ENCODE measurements at regions not wholly inside any gene's neighbourhood (a gene's known extent, or its start where the extent isn't known, plus 50 kb on each side); places are given as distances from the start of the nearest gene placed in this dataset.
"Not testable (repeated sequence)": the region's sequence is repeated elsewhere in the genome, so short reads cannot be mapped to it uniquely, and the experiment has no call there.

DNA sequence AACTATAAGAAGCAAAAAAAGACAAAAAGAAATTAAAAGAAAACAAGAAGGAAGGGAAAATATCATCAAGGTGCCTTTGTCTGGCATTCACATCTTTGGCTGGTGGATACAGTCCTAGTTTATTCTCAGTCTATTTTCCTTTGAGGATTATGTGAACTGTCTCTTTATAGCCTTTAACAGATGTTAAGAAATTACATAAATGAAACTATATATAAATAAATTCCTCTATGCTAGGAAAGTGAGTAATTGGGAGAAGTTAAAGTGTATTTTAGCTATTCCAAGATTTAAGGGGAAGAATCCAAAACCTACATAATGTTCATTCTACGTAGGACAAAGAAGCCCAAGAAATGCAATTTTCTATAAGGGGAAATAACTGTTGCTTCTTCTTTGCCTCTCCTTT is 316.3 kb downstream of the ADAMTS20 start:
- intact Hi-C loops (cut with micrococcal nuclease) = no loop called here
- H3K4me1 Mint-ChIP-seq = no peaks in the 10 kb centered on the region
- H3K4me3 Mint-ChIP-seq = no peak overlapping the region

GRCh38 chr12:43233861-43234260 is 318.1 kb downstream of the ADAMTS20 start:
- no peak for ATAC-seq
- no peak for DNase-seq

More for the DNA sequence above, 316.3 kb downstream of the ADAMTS20 start:
- Histone ChIP-seq H3K4me3 (ENCODE audit: low read length) (no peak overlapping the region), H3K4me1 (ENCODE audit: control insufficient read depth in 2 of 2, insufficient read depth in 2 of 2, low read length in 2 of 2) (no peaks in the 10 kb centered on the region), H3K36me3 (ENCODE audit: control insufficient read depth in 2 of 3, insufficient read depth in 3 of 3, low read length in 3 of 3) (no peaks in the 10 kb centered on the region), H3K27me3 (ENCODE audit: control insufficient read depth in 2 of 2, insufficient read depth in 2 of 2, low read length in 2 of 2) (no peaks in the 10 kb centered on the region), H3K27ac (ENCODE audit: low read depth, low read length) (no peak overlapping the region), H3K9me3 (ENCODE audit: control insufficient read depth in 2 of 3, low read length in 3 of 3) (no peaks in the 10 kb centered on the region)
- Mint-ChIP-seq H3K27ac (no peak overlapping the region), H3K36me3 (no peaks in the 10 kb centered on the region), H3K27me3 (no peaks in the 10 kb centered on the region), H3K9me3 (peaks cover 0 to 17% (median 4%) of the 10 kb centered on the region in 11 donors)
- ChIA-PET POLR2A (no interaction called here), CTCF (no interaction called here)
- DNase-seq (no peak), ATAC-seq (no peak)

DNA sequence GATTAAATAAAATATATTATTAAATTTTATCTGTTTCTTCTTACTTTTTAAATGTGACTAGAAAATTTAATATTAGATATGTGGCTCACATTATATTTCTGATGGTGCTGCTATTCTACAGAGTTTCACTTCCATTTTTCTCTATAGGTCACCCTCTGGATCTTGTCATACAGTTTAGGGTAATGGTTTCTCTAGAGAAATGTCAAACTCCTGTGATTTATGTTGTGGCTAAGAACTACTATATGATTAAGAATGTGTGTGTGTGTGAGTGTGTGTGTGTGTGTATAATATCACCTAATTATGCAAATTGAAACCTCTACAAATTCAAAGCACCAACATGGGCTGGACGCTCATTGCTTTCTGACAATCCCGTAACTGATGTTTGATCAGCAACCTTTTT is 325.9 kb downstream of the ADAMTS20 start:
- ChIA-PET POLR2A (no interaction called here), CTCF (no interaction called here)
- ATAC-seq = no peak
- Mint-ChIP-seq H3K9me3 (peaks cover 0 to 18% (median 5%) of the 10 kb centered on the region in 11 donors), H3K27me3 (peaks cover 0 to 4% (median 0%) of the 10 kb centered on the region in 5 donors), H3K4me1 (peaks cover 0 to 1% (median 0%) of the 10 kb centered on the region in 7 donors), H3K36me3 (no peaks in the 10 kb centered on the region), H3K4me3 (no peak overlapping the region), H3K27ac (no peak overlapping the region)
- H3K9me3 ChIP-seq (ENCODE audit: control insufficient read depth in 2 of 3, low read length in 3 of 3) = no peaks in the 10 kb centered on the region
- H3K4me3 ChIP-seq (ENCODE audit: low read length) = no peak overlapping the region
- H3K27ac ChIP-seq (ENCODE audit: low read depth, low read length) = no peak overlapping the region
- H3K4me1 ChIP-seq (ENCODE audit: control insufficient read depth in 2 of 2, insufficient read depth in 2 of 2, low read length in 2 of 2) = no peaks in the 10 kb centered on the region
- DNase-seq = no peak
- intact Hi-C loops (cut with micrococcal nuclease) = no loop called here
- H3K36me3 ChIP-seq (ENCODE audit: control insufficient read depth in 2 of 3, insufficient read depth in 3 of 3, low read length in 3 of 3) = no peaks in the 10 kb centered on the region
- H3K27me3 ChIP-seq (ENCODE audit: control insufficient read depth in 2 of 2, insufficient read depth in 2 of 2, low read length in 2 of 2) = no peaks in the 10 kb centered on the region

More at GRCh38 chr12:43233861-43234260, 318.1 kb downstream of the ADAMTS20 start:
- Histone ChIP-seq H3K27ac (ENCODE audit: low read depth, low read length) (no peak overlapping the region), H3K4me1 (ENCODE audit: control insufficient read depth in 2 of 2, insufficient read depth in 2 of 2, low read length in 2 of 2) (no peaks in the 10 kb centered on the region), H3K36me3 (ENCODE audit: control insufficient read depth in 2 of 3, insufficient read depth in 3 of 3, low read length in 3 of 3) (no peaks in the 10 kb centered on the region), H3K27me3 (ENCODE audit: control insufficient read depth in 2 of 2, insufficient read depth in 2 of 2, low read length in 2 of 2) (no peaks in the 10 kb centered on the region), H3K4me3 (ENCODE audit: low read length) (no peak overlapping the region), H3K9me3 (ENCODE audit: control insufficient read depth in 2 of 3, low read length in 3 of 3) (no peaks in the 10 kb centered on the region)
- intact Hi-C loops (cut with micrococcal nuclease) = no loop called here
- CTCF ChIA-PET = no interaction called here
- no peak overlapping the region for H3K4me3 Mint-ChIP-seq
- POLR2A ChIA-PET = no interaction called here
- H3K9me3 Mint-ChIP-seq = peaks cover 0 to 11% (median 5%) of the 10 kb centered on the region in 11 donors
- H3K36me3 Mint-ChIP-seq = no peaks in the 10 kb centered on the region
- H3K4me1 Mint-ChIP-seq = no peaks in the 10 kb centered on the region
- H3K27ac Mint-ChIP-seq = no peak overlapping the region
- H3K27me3 Mint-ChIP-seq = no peaks in the 10 kb centered on the region

- H3K4me3 ChIP-seq (ENCODE audit: low read length); DNase-seq; H3K4me1 ChIP-seq (ENCODE audit: control insufficient read depth in 2 of 2, insufficient read depth in 2 of 2, low read length in 2 of 2); H3K4me1 Mint-ChIP-seq; H3K9me3 ChIP-seq (ENCODE audit: control insufficient read depth in 2 of 3, low read length in 3 of 3); ATAC-seq; intact Hi-C loops (cut with micrococcal nuclease); CTCF ChIA-PET; POLR2A ChIA-PET; H3K36me3 Mint-ChIP-seq; H3K27ac Mint-ChIP-seq; H3K36me3 ChIP-seq (ENCODE audit: control insufficient read depth in 2 of 3, insufficient read depth in 3 of 3, low read length in 3 of 3); H3K27ac ChIP-seq (ENCODE audit: low read depth, low read length); H3K4me3 Mint-ChIP-seq; H3K27me3 Mint-ChIP-seq; H3K27me3 ChIP-seq (ENCODE audit: control insufficient read depth in 2 of 2, insufficient read depth in 2 of 2, low read length in 2 of 2): not testable (repeated sequence)
- peaks cover 0 to 18% (median 5%) of the 10 kb centered on the region in 11 donors for H3K9me3 Mint-ChIP-seq
Observed at GRCh38 chr12:43224190-43224805, 327.7 kb downstream of the ADAMTS20 start.

DNA sequence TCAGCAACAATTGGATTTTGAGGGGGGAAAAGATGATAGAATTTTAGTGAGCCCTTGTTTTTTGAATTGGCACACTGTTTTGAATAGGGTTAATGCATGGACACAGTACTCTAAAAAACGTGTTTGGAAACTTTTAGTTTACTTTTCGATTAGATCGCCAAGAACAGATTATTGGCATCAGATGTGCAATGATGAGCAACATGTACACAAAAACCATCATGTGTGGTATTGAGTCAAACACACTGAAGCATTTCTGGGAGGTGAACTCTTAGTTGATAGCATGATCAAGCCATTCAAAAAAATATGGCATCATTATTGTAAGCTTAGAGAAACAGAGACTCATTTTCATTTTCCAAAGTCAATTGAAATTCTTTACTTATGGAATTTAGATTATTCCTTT is 329.2 kb downstream of the ADAMTS20 start:
- ChIA-PET CTCF (no interaction called here), POLR2A (no interaction called here)
- Mint-ChIP-seq H3K4me1 (peaks cover 0 to 1% (median 0%) of the 10 kb centered on the region in 7 donors), H3K4me3 (no peak overlapping the region), H3K27me3 (peaks cover 0 to 4% (median 0%) of the 10 kb centered on the region in 5 donors), H3K27ac (no peak overlapping the region), H3K36me3 (no peaks in the 10 kb centered on the region), H3K9me3 (peaks cover 0 to 14% (median 5%) of the 10 kb centered on the region in 11 donors)
- H3K27me3 ChIP-seq (ENCODE audit: control insufficient read depth in 2 of 2, insufficient read depth in 2 of 2, low read length in 2 of 2) = no peaks in the 10 kb centered on the region
- no peak overlapping the region for H3K4me3 ChIP-seq (ENCODE audit: low read length)
- no peaks in the 10 kb centered on the region for H3K36me3 ChIP-seq (ENCODE audit: control insufficient read depth in 2 of 3, insufficient read depth in 3 of 3, low read length in 3 of 3)
- intact Hi-C loops (cut with micrococcal nuclease) = no loop called here
- H3K9me3 ChIP-seq (ENCODE audit: control insufficient read depth in 2 of 3, low read length in 3 of 3) = no peaks in the 10 kb centered on the region
- H3K27ac ChIP-seq (ENCODE audit: low read depth, low read length) = no peak overlapping the region
- DNase-seq = no peak
- ATAC-seq = no peak
- no peaks in the 10 kb centered on the region for H3K4me1 ChIP-seq (ENCODE audit: control insufficient read depth in 2 of 2, insufficient read depth in 2 of 2, low read length in 2 of 2)

DNA sequence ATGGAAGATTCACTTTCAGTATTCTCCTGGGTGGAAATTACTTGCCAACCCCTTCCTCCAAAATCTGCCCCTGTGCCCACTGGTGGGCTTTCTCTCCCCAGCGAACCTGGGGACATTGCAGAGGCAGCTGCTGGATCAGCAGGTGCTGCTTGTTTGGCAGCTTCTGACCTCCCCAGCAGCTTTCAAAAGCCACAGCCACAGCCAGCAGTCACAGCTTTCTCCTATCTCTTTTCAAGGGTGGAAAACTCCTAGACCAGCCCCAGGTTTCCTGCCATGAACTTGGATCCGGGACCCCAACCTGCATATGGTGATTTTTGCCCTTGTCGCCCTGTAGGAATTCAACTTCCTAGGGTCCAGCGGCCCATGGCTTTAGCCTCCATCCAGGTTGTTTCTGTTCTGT is 330.8 kb downstream of the ADAMTS20 start:
- no peaks in the 10 kb centered on the region for H3K27me3 Mint-ChIP-seq
- CTCF ChIA-PET = no interaction called here
- no peak overlapping the region for H3K4me3 ChIP-seq (ENCODE audit: low read length)
- H3K27ac Mint-ChIP-seq = no peak overlapping the region
- H3K36me3 ChIP-seq (ENCODE audit: control insufficient read depth in 2 of 3, insufficient read depth in 3 of 3, low read length in 3 of 3) = no peaks in the 10 kb centered on the region
- no peaks in the 10 kb centered on the region for H3K36me3 Mint-ChIP-seq
- no peaks in the 10 kb centered on the region for H3K4me1 ChIP-seq (ENCODE audit: control insufficient read depth in 2 of 2, insufficient read depth in 2 of 2, low read length in 2 of 2)
- no peak overlapping the region for H3K27ac ChIP-seq (ENCODE audit: low read depth, low read length)
- DNase-seq (no peak), ATAC-seq (no peak)
- H3K9me3 Mint-ChIP-seq = peaks cover 0 to 9% (median 0%) of the 10 kb centered on the region in 11 donors
- H3K27me3 ChIP-seq (ENCODE audit: control insufficient read depth in 2 of 2, insufficient read depth in 2 of 2, low read length in 2 of 2) = no peaks in the 10 kb centered on the region
- H3K4me3 Mint-ChIP-seq = no peak overlapping the region
- intact Hi-C loops (cut with micrococcal nuclease) = no loop called here
- POLR2A ChIA-PET = no interaction called here
- H3K9me3 ChIP-seq (ENCODE audit: control insufficient read depth in 2 of 3, low read length in 3 of 3) = no peaks in the 10 kb centered on the region
- H3K4me1 Mint-ChIP-seq = peaks cover 0 to 1% (median 0%) of the 10 kb centered on the region in 7 donors

DNA sequence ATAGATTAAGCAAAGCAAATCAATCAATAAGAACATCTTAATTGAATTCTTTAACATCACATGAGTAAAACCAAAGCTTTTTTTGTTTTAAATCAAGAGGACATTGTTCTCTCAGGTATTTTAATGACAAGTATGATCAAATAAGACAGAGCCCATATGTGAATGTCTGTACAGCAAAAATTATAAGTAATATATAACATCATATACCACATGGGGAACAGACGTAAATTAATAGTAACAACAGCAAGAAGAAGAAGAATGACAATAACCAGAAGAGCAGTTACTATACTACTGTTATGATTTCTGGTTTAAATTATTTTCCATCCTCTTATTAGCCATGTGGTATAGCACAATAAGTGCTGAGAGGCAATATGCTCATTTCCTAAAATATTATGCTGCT is 335.5 kb downstream of the ADAMTS20 start:
- DNase-seq (no peak), ATAC-seq (no peak)
- Mint-ChIP-seq H3K27me3 (no peaks in the 10 kb centered on the region), H3K9me3 (peaks cover 0 to 9% (median 0%) of the 10 kb centered on the region in 11 donors), H3K4me1 (no peaks in the 10 kb centered on the region), H3K27ac (no peak overlapping the region), H3K4me3 (no peak overlapping the region), H3K36me3 (no peaks in the 10 kb centered on the region)
- H3K27ac ChIP-seq (ENCODE audit: low read depth, low read length) = no peak overlapping the region
- H3K4me3 ChIP-seq (ENCODE audit: low read length) = no peak overlapping the region
- H3K36me3 ChIP-seq (ENCODE audit: control insufficient read depth in 2 of 3, insufficient read depth in 3 of 3, low read length in 3 of 3) = no peaks in the 10 kb centered on the region
- H3K27me3 ChIP-seq (ENCODE audit: control insufficient read depth in 2 of 2, insufficient read depth in 2 of 2, low read length in 2 of 2) = no peaks in the 10 kb centered on the region
- CTCF ChIA-PET = no interaction called here
- no peaks in the 10 kb centered on the region for H3K9me3 ChIP-seq (ENCODE audit: control insufficient read depth in 2 of 3, low read length in 3 of 3)
- intact Hi-C loops (cut with micrococcal nuclease) = no loop called here
- no peaks in the 10 kb centered on the region for H3K4me1 ChIP-seq (ENCODE audit: control insufficient read depth in 2 of 2, insufficient read depth in 2 of 2, low read length in 2 of 2)
- POLR2A ChIA-PET = no interaction called here
